Osteocyte (in vitro differentiated cells): ENCODE measurements at regions not wholly inside any gene's neighbourhood (a gene's known extent, or its start where the extent isn't known, plus 50 kb on each side); places are given as distances from the start of the nearest gene placed in this dataset.
"Not testable (repeated sequence)": the region's sequence is repeated elsewhere in the genome, so short reads cannot be mapped to it uniquely, and the experiment has no call there.

Experiments used
- DNase-seq: peaks from one replicate; pipeline ENCODE4 v3.0.0; 2021; ENCODE audit warnings: mixed read lengths; ENCODE audit not compliant: unreplicated experiment; ENCODE audit errors: extremely low spot score
- H3K27ac Mint-ChIP-seq: one replicate; pipeline ENCODE4 v1.8.0; 2021; ENCODE audit warnings: mild to moderate bottlenecking, mixed read lengths; ENCODE audit not compliant: unreplicated experiment
- H3K27me3 Mint-ChIP-seq: one replicate; pipeline ENCODE4 v1.8.0; 2021; ENCODE audit warnings: mixed read lengths; ENCODE audit not compliant: unreplicated experiment
- H3K36me3 Mint-ChIP-seq: one replicate; pipeline ENCODE4 v1.8.0; 2021; ENCODE audit warnings: mixed read lengths; ENCODE audit not compliant: unreplicated experiment
- H3K4me1 Mint-ChIP-seq: one replicate; pipeline ENCODE4 v1.8.0; 2021; ENCODE audit warnings: mixed read lengths; ENCODE audit not compliant: unreplicated experiment
- H3K4me3 Mint-ChIP-seq: one replicate; pipeline ENCODE4 v1.8.0; 2021; ENCODE audit warnings: mild to moderate bottlenecking, moderate library complexity, mixed read lengths; ENCODE audit not compliant: unreplicated experiment
- H3K9me3 Mint-ChIP-seq: one replicate; pipeline ENCODE4 v1.8.0; 2021; ENCODE audit warnings: mixed read lengths; ENCODE audit not compliant: unreplicated experiment
- CTCF ChIP-seq: fragments of 200-600 bp; sonication (generic); IDR thresholded peaks from 2 replicates; pipeline ENCODE4 v1.5.0; 2021; ENCODE audit warnings: antibody characterized with exemption, mild to moderate bottlenecking, moderate library complexity

GRCh38 chr5:124960266-124960665 is 213.8 kb upstream of the ZNF608 start:
- Mint-ChIP-seq H3K27ac (no peak overlapping the region), H3K4me1 (peaks cover 10% of the 10 kb centered on the region), H3K9me3 (no peaks in the 10 kb centered on the region), H3K27me3 (no peaks in the 10 kb centered on the region), H3K36me3 (no peaks in the 10 kb centered on the region), H3K4me3 (no peak overlapping the region)
- DNase-seq: no peak
- no peak for TF ChIP-seq CTCF

- no peak for DNase-seq
- no peak overlapping the region for H3K27ac Mint-ChIP-seq
- no peak overlapping the region for H3K4me3 Mint-ChIP-seq
- H3K9me3 Mint-ChIP-seq: no peaks in the 10 kb centered on the region
- peaks cover 10% of the 10 kb centered on the region for H3K4me1 Mint-ChIP-seq
- H3K36me3 Mint-ChIP-seq: no peaks in the 10 kb centered on the region
- TF ChIP-seq CTCF: no peak
- H3K27me3 Mint-ChIP-seq: no peaks in the 10 kb centered on the region
Observed at GRCh38 chr5:124961521-124961920, 215.1 kb upstream of the ZNF608 start.

- H3K4me1 Mint-ChIP-seq: peaks cover 10% of the 10 kb centered on the region
- TF ChIP-seq CTCF: no peak
- H3K9me3 Mint-ChIP-seq: no peaks in the 10 kb centered on the region
- H3K4me3 Mint-ChIP-seq: no peak overlapping the region
- no peaks in the 10 kb centered on the region for H3K36me3 Mint-ChIP-seq
- no peaks in the 10 kb centered on the region for H3K27me3 Mint-ChIP-seq
- no peak overlapping the region for H3K27ac Mint-ChIP-seq
- no peak for DNase-seq
Observed at GRCh38 chr5:124962111-124962510, 215.7 kb upstream of the ZNF608 start.

- H3K4me3 Mint-ChIP-seq: no peak overlapping the region
- H3K9me3 Mint-ChIP-seq: no peaks in the 10 kb centered on the region
- H3K36me3 Mint-ChIP-seq: no peaks in the 10 kb centered on the region
- no peak for TF ChIP-seq CTCF
- H3K4me1 Mint-ChIP-seq: peaks cover 10% of the 10 kb centered on the region
- no peaks in the 10 kb centered on the region for H3K27me3 Mint-ChIP-seq
- DNase-seq: no peak
- H3K27ac Mint-ChIP-seq: no peak overlapping the region
Observed at GRCh38 chr5:124962735-124963134, 216.3 kb upstream of the ZNF608 start.

GRCh38 chr5:124963236-124963919 is 216.9 kb upstream of the ZNF608 start:
- DNase-seq: no peak
- H3K4me1 Mint-ChIP-seq: peaks cover 10% of the 10 kb centered on the region
- no peak for TF ChIP-seq CTCF
- H3K27me3 Mint-ChIP-seq: no peaks in the 10 kb centered on the region
- no peaks in the 10 kb centered on the region for H3K9me3 Mint-ChIP-seq
- H3K36me3 Mint-ChIP-seq: no peaks in the 10 kb centered on the region
- H3K4me3 Mint-ChIP-seq: no peak overlapping the region
- H3K27ac Mint-ChIP-seq: peak overlapping the region; percentile 61

GRCh38 chr5:124966741-124967140 is 220.3 kb upstream of the ZNF608 start:
- H3K9me3 Mint-ChIP-seq, H3K36me3 Mint-ChIP-seq, H3K27ac Mint-ChIP-seq, DNase-seq, H3K4me3 Mint-ChIP-seq, H3K27me3 Mint-ChIP-seq: not testable (repeated sequence)
- peaks cover 12% of the 10 kb centered on the region for H3K4me1 Mint-ChIP-seq

GRCh38 chr5:124970381-124970780 is 223.9 kb upstream of the ZNF608 start:
- not testable (repeated sequence) for DNase-seq, H3K4me3 Mint-ChIP-seq

More at GRCh38 chr5:124970381-124970780, 223.9 kb upstream of the ZNF608 start:
- H3K36me3 Mint-ChIP-seq, H3K9me3 Mint-ChIP-seq, H3K4me1 Mint-ChIP-seq, H3K27ac Mint-ChIP-seq, H3K27me3 Mint-ChIP-seq: not testable (repeated sequence)
